ENCODE measurements at regions not wholly inside any gene's neighbourhood (a gene's known extent, or its start where the extent isn't known, plus 50 kb on each side); places are given as distances from the start of the nearest gene placed in this dataset.
"Not testable (repeated sequence)": the region's sequence is repeated elsewhere in the genome, so short reads cannot be mapped to it uniquely, and the experiment has no call there.

GRCh38 chr3:65303431-65303830 is 615.6 kb upstream of the ADAMTS9 start:
- DNase-seq (ENCODE audit: low spot score) = no peak

- DNase-seq (ENCODE audit: low spot score) = no peak
Measured at GRCh38 chr3:65291448-65292125, 603.8 kb upstream of the ADAMTS9 start.

DNA sequence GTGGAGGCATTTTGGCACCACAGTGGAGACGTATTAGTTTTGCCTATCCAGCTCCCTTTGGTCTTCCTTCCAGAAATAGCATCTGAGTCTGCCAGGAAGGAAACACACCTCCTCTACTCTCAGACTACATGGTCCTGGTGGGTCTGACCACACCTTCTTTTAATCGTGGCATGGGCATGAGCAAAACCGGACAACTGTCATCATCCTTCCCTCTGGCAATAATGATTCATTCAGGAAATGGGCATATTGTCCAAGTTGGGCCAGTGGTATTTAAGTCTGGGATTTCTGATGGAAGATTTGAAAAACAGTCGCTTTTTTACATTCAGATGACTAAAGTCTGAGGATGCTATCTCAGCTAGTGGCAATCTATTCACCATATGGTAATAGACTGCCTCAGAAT is 601.0 kb upstream of the ADAMTS9 start:
- DNase-seq (ENCODE audit: low spot score) = no peak

DNA sequence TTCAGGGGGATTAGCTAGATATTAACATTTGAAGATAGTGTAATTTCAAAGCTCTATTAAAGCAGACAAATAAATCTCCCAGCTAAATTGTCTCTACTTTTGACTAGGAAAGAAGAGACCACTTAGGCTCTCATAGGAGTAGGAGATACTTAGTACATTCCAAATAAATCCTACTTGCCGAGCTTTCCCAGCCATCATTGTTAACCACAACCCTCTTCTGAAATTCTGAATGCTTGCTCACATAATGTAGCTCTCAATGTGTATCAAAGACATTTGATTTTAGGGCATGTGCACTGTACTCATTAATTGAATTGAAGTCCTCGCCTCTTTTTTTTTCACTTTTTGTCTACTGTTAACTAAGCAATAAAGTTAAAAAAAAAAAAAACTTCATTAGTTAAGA is 598.2 kb upstream of the ADAMTS9 start:
- peak; percentile 13 for DNase-seq (ENCODE audit: low spot score)

GRCh38 chr3:65284961-65285360 is 597.2 kb upstream of the ADAMTS9 start:
- peak; percentile 48 for DNase-seq (ENCODE audit: low spot score)

DNA sequence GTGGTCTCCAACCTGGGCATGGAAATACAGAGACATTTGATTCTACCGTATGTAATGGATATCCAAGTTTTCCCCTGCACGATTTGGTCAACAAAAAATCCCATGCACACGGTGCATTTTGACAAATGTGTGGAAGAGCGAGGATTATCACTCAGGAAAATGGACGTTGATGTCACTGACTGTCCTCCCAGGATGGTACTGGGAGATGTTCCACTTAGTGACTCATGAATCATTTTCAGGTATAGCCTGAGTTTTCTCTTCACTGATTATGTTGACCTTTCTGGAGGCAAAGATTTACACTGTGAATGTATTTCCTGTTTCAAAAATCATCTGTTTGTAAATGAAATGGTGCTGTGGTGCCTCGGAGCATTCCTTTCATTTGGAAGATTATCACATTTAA is 596.7 kb upstream of the ADAMTS9 start:
- no peak for DNase-seq (ENCODE audit: low spot score)

DNA sequence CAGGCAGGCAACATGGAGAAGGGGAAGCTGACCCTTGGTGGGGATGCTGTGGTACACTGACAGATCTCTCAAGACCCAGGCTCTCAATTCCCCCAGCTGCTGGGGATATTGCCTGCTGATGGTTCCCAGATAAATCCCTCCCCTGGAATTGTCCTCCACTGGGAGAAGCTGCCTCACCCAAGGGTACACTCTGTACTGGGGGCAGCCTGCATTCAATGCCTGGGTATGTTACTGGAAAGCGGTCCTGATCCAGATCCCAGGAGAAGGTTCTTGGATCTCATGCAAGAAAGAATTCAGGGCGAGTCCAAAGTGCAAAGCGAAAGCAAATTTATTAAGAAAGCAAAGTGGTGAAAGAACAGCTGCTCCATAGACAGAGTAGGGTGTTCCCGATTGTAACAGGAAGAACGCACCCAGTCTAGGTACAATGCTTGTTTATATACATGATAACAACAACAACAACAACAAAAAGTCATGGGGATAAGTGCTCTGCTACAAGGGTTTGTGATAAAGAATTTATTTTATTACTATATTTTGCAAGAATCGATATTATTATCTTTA is 591.5 kb upstream of the ADAMTS9 start:
- no peak for DNase-seq (ENCODE audit: low spot score)

GRCh38 chr3:65277798-65278197 is 590.0 kb upstream of the ADAMTS9 start:
- no peak for DNase-seq (ENCODE audit: low spot score)

GRCh38 chr3:65276551-65276950 is 588.8 kb upstream of the ADAMTS9 start:
- no peak for DNase-seq (ENCODE audit: low spot score)

GRCh38 chr3:65268426-65268825 is 580.6 kb upstream of the ADAMTS9 start:
- DNase-seq (ENCODE audit: low spot score) = peak; percentile 61

DNA sequence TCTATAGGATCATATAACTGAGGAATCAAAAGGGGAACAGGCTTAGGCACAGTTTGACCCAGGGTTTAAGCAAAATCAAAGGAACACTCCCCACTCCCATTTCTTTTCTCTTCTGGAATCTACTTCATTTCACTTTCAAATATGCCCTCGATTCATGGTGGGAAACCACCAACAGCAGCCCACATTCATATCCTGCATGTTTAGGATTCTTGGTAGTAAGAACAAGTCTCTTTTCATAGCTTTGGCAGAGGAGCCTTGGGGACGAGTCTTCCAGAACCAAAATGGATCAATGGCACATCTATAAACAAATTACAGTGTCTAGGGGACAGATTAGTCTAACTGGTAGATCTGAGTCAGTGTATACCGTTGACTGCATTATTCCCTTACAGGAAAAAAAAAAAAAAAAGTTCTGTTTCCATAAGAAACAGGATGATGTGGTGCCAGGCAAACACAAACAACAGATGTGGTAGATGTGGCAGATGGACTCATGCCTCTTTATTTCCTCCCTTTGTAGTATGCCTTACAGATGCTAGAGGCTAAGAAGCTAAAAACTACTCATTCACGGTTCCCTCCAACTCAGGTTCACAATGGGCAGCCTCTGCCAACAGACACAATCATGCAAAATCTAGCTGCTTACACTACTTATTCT is 578.3 kb upstream of the ADAMTS9 start:
- no peak for DNase-seq (ENCODE audit: low spot score)

DNA sequence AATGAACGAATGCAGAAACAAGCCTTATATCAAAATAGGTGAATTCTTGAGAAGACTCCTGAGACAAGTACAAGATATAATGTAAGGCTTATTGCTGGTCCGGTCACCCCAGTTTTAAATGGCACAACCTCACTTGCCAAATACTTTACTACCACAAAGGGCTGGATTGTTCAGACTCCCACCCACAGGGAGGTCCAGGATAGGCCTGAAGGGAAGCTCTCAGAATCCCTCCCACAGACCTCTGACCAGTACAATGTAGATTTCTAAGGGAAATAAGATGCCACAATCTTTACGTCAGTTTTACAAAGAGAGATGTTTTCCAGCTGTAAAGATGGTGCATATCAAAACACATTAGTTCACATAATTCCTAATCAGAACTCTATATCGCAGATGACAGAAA is 577.7 kb upstream of the ADAMTS9 start:
- no peak for DNase-seq (ENCODE audit: low spot score)

GRCh38 chr3:65262548-65262947 is 574.7 kb upstream of the ADAMTS9 start:
- DNase-seq (ENCODE audit: low spot score) = no peak

DNA sequence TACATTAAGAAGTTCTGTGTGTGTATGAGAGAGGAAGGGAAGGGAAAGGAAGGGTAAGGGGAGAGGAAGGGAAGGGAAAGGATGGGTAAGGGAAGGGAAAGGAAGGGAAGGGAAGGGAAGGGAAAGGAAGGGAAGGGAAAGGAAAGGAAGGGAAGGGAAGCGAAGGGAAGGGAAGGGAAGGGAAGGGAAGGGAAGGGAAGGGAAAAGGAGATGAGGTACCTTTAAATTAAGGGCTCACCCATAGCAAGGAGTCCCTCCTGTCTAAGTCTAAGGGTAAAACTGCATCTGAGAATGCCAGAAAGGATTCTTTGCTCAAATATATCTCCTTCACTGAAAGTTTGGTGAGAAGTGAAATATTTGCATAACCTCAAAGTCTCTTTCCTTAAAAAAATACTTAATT is 572.1 kb upstream of the ADAMTS9 start:
- DNase-seq (ENCODE audit: low spot score) = no peak

DNA sequence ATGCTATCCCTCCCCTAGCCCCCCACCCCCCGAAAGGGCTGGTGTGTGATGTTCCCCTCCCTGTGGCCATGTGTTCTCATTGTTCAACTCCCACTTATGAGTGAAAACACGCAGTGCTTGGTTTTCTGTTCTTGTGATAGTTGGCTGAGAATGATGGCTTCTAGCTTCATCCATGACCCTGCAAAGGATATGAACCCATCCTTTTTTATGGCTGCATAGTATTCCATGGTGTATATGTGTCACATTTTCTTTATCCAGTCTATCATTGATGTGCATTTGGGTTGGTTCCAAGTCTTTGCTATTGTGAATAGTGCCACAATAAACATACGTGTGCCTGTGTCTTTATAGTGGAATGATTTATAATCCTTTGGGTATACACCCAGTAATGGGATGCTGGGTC is 565.1 kb upstream of the ADAMTS9 start:
- DNase-seq (ENCODE audit: low spot score) = not testable (repeated sequence)

GRCh38 chr3:65252266-65252665 is 564.5 kb upstream of the ADAMTS9 start:
- no peak for DNase-seq (ENCODE audit: low spot score)

DNA sequence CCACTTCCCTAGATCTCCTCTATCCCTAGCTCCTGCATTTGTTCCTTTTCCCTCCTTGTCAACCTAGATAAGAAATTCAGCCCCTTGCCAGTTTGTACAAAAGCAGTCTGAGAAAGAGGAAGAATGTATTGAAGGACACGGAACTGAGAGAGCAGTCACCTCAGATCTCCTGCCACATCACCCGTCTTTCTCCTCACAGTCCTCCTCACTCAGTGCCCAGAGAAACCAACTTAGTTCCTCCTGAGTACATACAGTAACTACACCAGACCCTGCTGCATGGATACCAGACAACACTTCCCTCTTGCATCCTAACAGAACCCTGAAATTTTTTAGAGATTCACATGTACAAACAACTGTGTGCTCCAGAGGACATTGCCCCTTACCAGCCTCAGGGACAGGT is 563.6 kb upstream of the ADAMTS9 start:
- no peak for DNase-seq (ENCODE audit: low spot score)

GRCh38 chr3:65246561-65246960 is 558.8 kb upstream of the ADAMTS9 start:
- peak; percentile 96 for DNase-seq (ENCODE audit: low spot score)

DNA sequence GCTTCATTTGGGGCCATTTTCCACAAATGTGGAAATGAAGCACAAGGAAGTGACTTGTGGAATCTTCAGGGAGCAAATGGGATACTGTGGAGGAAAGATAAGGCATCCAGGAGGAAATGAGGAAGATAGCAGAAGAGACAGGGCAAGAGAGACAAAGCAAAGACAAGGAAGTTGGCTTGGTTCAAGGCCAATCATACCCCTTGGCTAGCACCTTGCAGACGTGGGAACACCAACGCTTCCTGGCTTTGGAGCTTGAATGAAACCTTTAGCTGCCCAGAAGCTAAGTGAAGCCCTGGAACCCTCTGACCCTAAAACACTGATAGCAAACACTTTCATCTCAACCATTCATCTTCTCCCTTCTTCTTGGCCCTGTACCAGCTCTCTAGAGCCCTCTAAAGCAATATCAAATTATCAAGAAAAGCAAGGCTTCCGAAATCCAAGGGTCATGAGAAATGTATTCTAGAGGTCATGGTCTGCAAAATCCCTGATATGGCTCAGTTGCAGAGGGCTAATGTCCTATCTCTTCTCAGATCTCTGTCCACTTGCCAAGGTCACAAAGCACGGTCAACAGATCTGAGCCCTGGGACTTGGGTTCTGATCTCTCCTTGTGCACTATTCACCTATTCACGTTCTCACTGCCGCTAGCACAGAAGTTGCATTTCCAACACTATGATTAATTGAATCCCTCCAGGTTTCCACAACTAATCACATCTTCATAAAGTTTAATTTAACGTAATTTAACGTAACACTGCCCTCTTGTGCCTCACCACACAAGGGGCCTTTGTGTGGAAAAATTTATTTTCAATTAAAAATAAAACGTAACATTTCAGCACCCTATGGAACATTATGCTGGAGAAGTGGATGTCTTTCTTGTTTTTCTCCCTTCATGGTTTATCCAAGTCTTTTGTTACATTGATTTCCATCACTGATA is 557.6 kb upstream of the ADAMTS9 start:
- peak; percentile 65 for DNase-seq (ENCODE audit: low spot score)

GRCh38 chr3:65240366-65240765 is 552.6 kb upstream of the ADAMTS9 start:
- no peak for DNase-seq (ENCODE audit: low spot score)

DNA sequence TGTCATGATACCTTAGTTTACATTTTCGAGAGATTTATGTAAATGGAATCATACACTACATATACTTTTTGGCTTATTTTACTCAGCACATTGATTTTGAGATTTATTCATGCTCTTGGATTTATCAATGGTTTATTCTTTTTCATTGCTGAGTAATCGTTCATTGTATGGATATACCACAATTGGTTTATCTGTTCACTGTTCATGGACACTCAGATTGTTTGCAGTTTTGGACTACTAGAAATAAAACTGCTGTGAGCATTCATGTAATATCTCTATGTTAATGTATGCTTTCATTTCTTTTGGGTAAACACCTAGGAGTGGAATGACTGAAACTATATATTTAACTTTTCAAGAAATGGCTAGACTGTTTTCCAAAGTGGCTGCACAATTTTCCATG is 550.9 kb upstream of the ADAMTS9 start:
- DNase-seq (ENCODE audit: low spot score) = no peak

DNA sequence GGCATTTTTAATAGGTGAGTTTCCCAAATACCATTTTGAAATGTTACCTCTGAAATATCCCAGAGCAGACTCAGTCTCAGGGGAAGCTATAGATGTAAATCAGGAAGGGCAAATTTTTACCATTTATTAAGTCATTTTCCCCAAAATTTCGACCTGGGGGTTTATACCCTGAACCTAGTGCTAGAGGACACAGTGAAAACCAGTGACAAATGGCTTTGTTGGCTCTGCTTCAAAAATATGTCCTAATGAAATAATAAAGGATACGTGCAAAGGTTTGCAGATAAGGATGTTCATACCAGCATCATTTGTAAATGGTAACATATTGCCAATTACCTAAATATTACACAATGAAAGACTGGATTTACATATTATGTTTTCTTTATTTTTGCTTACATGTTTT is 546.7 kb upstream of the ADAMTS9 start:
- no peak for DNase-seq (ENCODE audit: low spot score)

Measured in umbilical cord (tissue), 1 donor.